ENCODE measurements at regions not wholly inside any gene's neighbourhood (a gene's known extent, or its start where the extent isn't known, plus 50 kb on each side); places are given as distances from the start of the nearest gene placed in this dataset.
"Not testable (repeated sequence)": the region's sequence is repeated elsewhere in the genome, so short reads cannot be mapped to it uniquely, and the experiment has no call there.

GRCh38 chrX:104513162-104513561 lies 52.8 kb upstream of the IL1RAPL2 start:
- no peak for DNase-seq (ENCODE audit: low read depth)

- no peak for DNase-seq (ENCODE audit: low read depth)
These were observed 55.2 kb upstream of the IL1RAPL2 start for GRCh38 chrX:104510801-104511200.

GRCh38 chrX:104502460-104502859 lies 63.5 kb upstream of the IL1RAPL2 start:
- DNase-seq (ENCODE audit: low read depth) = no peak

GRCh38 chrX:104488811-104489210 lies 77.2 kb upstream of the IL1RAPL2 start:
- no peak for DNase-seq (ENCODE audit: low read depth)

- DNase-seq (ENCODE audit: low read depth) = no peak
These were observed 79.3 kb upstream of the IL1RAPL2 start for GRCh38 chrX:104486691-104487090.

GRCh38 chrX:104482757-104483156 lies 83.2 kb upstream of the IL1RAPL2 start:
- no peak for DNase-seq (ENCODE audit: low read depth)

- DNase-seq (ENCODE audit: low read depth) = no peak
These were observed 96.2 kb upstream of the IL1RAPL2 start for GRCh38 chrX:104469771-104470170.

GRCh38 chrX:104459796-104460195 lies 106.2 kb upstream of the IL1RAPL2 start:
- DNase-seq (ENCODE audit: low read depth) = no peak

GRCh38 chrX:104457130-104457529 lies 108.9 kb upstream of the IL1RAPL2 start:
- not testable (repeated sequence) for DNase-seq (ENCODE audit: low read depth)

- DNase-seq (ENCODE audit: low read depth) = no peak
These were observed 115.7 kb upstream of the IL1RAPL2 start for GRCh38 chrX:104450316-104450715.

- DNase-seq (ENCODE audit: low read depth) = no peak
These were observed 120.4 kb upstream of the IL1RAPL2 start for GRCh38 chrX:104445591-104445990.

GRCh38 chrX:104435249-104435648 lies 130.8 kb upstream of the IL1RAPL2 start:
- no peak for DNase-seq (ENCODE audit: low read depth)

- no peak for DNase-seq (ENCODE audit: low read depth)
These were observed 133.7 kb upstream of the IL1RAPL2 start for GRCh38 chrX:104432321-104432720.

- no peak for DNase-seq (ENCODE audit: low read depth)
These were observed 135.3 kb upstream of the IL1RAPL2 start for GRCh38 chrX:104430742-104431119.

- DNase-seq (ENCODE audit: low read depth) = no peak
These were observed 135.8 kb upstream of the IL1RAPL2 start for GRCh38 chrX:104430072-104430741.

GRCh38 chrX:104428231-104428630 lies 137.8 kb upstream of the IL1RAPL2 start:
- no peak for DNase-seq (ENCODE audit: low read depth)

- no peak for DNase-seq (ENCODE audit: low read depth)
These were observed 138.3 kb upstream of the IL1RAPL2 start for GRCh38 chrX:104427693-104428092.

- no peak for DNase-seq (ENCODE audit: low read depth)
These were observed 138.9 kb upstream of the IL1RAPL2 start for GRCh38 chrX:104427073-104427472.

- no peak for DNase-seq (ENCODE audit: low read depth)
These were observed 145.1 kb upstream of the IL1RAPL2 start for GRCh38 chrX:104420907-104421306.

- DNase-seq (ENCODE audit: low read depth) = no peak
These were observed 146.1 kb upstream of the IL1RAPL2 start for GRCh38 chrX:104419926-104420325.

- no peak for DNase-seq (ENCODE audit: low read depth)
These were observed 146.8 kb upstream of the IL1RAPL2 start for GRCh38 chrX:104419211-104419610.

GRCh38 chrX:104411800-104412199 lies 154.2 kb upstream of the IL1RAPL2 start:
- DNase-seq (ENCODE audit: low read depth) = no peak

GRCh38 chrX:104400387-104400786 lies 145.7 kb upstream of the ESX1 start:
- DNase-seq (ENCODE audit: low read depth) = no peak

- DNase-seq (ENCODE audit: low read depth) = no peak
These were observed 137.6 kb upstream of the ESX1 start for GRCh38 chrX:104392350-104392749.

All from forelimb muscle (tissue), 1 donor.